MM.1S (cell line): ENCODE measurements at regions not wholly inside any gene's neighbourhood (a gene's known extent, or its start where the extent isn't known, plus 50 kb on each side); places are given as distances from the start of the nearest gene placed in this dataset.

Experiments used
- DNase-seq: peaks from one replicate; pipeline ENCODE4 v3.0.0-alpha.2; 2015
- H2AFZ ChIP-seq: fragments of 300-600 bp; sonication (generic); 2 replicates; pipeline ENCODE4 v1.6.0; 2016; ENCODE audit warnings: antibody characterized with exemption, low read length
- H3F3A ChIP-seq: fragments of 300-600 bp; sonication (generic); 2 replicates; pipeline ENCODE4 v1.6.1; 2016; ENCODE audit warnings: mild to moderate bottlenecking, antibody characterized with exemption, low read length, moderate library complexity, mixed read lengths; ENCODE audit not compliant: insufficient read depth
- H3K27ac ChIP-seq: fragments of 300-600 bp; sonication (generic); 2 replicates; pipeline ENCODE4 v1.5.1; 2016; ENCODE audit warnings: mild to moderate bottlenecking, low read length
- H3K27me3 ChIP-seq: fragments of 300-600 bp; sonication (generic); replicated peaks from 2 replicates; pipeline ENCODE4 v1.6.0; 2016; ENCODE audit warnings: low read length; ENCODE audit not compliant: insufficient read depth
- H3K36me3 ChIP-seq: fragments of 300-600 bp; sonication (generic); replicated peaks from 2 replicates; pipeline ENCODE4 v1.6.1; 2016; ENCODE audit warnings: mild to moderate bottlenecking, low read length, mixed read lengths; ENCODE audit not compliant: insufficient read depth
- H3K4me1 ChIP-seq: fragments of 300-600 bp; sonication (generic); 2 replicates; pipeline ENCODE4 v1.6.1; 2016; ENCODE audit warnings: low read length, mixed read lengths
- H3K4me2 ChIP-seq: fragments of 300-600 bp; sonication (generic); 2 replicates; pipeline ENCODE4 v1.6.0; 2016; ENCODE audit warnings: low read depth, low read length
- H3K4me3 ChIP-seq: fragments of 300-600 bp; sonication (generic); 2 replicates; pipeline ENCODE4 v1.5.1; 2016; ENCODE audit warnings: low read length, mixed read lengths
- H3K79me2 ChIP-seq: fragments of 300-600 bp; sonication (generic); 2 replicates; pipeline ENCODE4 v1.6.1; 2016; ENCODE audit warnings: mixed run types, low read length, mixed read lengths
- H3K9ac ChIP-seq: fragments of 300-600 bp; sonication (generic); 2 replicates; pipeline ENCODE4 v1.6.1; 2016; ENCODE audit warnings: low read length, mixed read lengths
- H3K9me2 ChIP-seq: fragments of 300-600 bp; sonication (generic); replicated peaks from 2 replicates; pipeline ENCODE4 v1.6.1; 2016; ENCODE audit warnings: mild to moderate bottlenecking, low read length, mixed read lengths; ENCODE audit not compliant: insufficient read depth
- H3K9me3 ChIP-seq: fragments of 300-600 bp; sonication (generic); replicated peaks from 2 replicates; pipeline ENCODE4 v1.6.1; 2016; ENCODE audit warnings: mild to moderate bottlenecking, low read length, mixed read lengths; ENCODE audit not compliant: insufficient read depth
- H4K20me1 ChIP-seq: fragments of 300-600 bp; sonication (generic); 2 replicates; pipeline ENCODE4 v1.6.1; 2016; ENCODE audit warnings: mild to moderate bottlenecking, low read length, moderate library complexity, mixed read lengths; ENCODE audit not compliant: insufficient read depth
- CTCF ChIP-seq: fragments of 300-600 bp; sonication (generic); IDR thresholded peaks from 2 replicates; pipeline ENCODE4 v1.5.1; 2016; ENCODE audit warnings: antibody characterized with exemption, low read length, mixed read lengths
- EZH2 ChIP-seq: fragments of 300-600 bp; sonication (generic); optimal IDR thresholded peaks from 2 replicates; pipeline ENCODE3; 2017; ENCODE audit warnings: low read depth, mild to moderate bottlenecking, antibody characterized with exemption, low read length, mixed read lengths
- EZH2phosphoT487 ChIP-seq: fragments of 300-600 bp; sonication (generic); IDR thresholded peaks from 2 replicates; pipeline ENCODE4 v1.6.1; 2018; ENCODE audit warnings: antibody characterized with exemption, low read length

- Histone ChIP-seq H2AFZ (no peak overlapping the region), H3K4me3 (no peak overlapping the region), H3K4me1 (no peaks in the 10 kb centered on the region), H3K36me3 (no peaks in the 10 kb centered on the region), H3K4me2 (no peak overlapping the region), H3K27me3 (no peaks in the 10 kb centered on the region), H3K9me2 (no peaks in the 10 kb centered on the region), H3K9ac (no peak overlapping the region), H3K27ac (no peak overlapping the region), H3K79me2 (no peaks in the 10 kb centered on the region), H4K20me1 (no peaks in the 10 kb centered on the region), H3F3A (no peaks in the 10 kb centered on the region), H3K9me3 (no peaks in the 10 kb centered on the region)
- no peak for DNase-seq
- TF ChIP-seq CTCF (no peak), EZH2phosphoT487 (no peak), EZH2 (no peak)
Observed at GRCh38 chr5:130995851-130996250, 169.2 kb downstream of the HINT1 start.

DNA sequence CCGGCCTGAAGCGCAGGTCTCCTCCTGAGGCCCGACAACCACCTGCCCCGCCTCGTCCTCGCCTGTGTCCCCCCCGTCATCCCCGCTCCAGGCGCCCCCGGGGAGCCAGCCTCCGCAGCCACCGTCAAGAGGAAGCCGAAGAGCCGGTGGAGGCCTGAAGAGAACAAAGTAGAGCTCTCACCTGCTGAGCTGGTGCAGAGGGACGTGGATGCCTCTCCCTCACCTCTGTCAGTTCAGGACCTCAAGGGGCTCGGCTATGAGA lies 169.9 kb downstream of the HINT1 start:
- no peak overlapping the region for H3K4me3 ChIP-seq
- no peaks in the 10 kb centered on the region for H3F3A ChIP-seq
- no peaks in the 10 kb centered on the region for H3K79me2 ChIP-seq
- no peak for DNase-seq
- H3K27ac ChIP-seq: no peak overlapping the region
- no peaks in the 10 kb centered on the region for H3K36me3 ChIP-seq
- no peaks in the 10 kb centered on the region for H4K20me1 ChIP-seq
- no peak overlapping the region for H3K9ac ChIP-seq
- no peaks in the 10 kb centered on the region for H3K4me1 ChIP-seq
- H3K4me2 ChIP-seq: no peak overlapping the region
- TF ChIP-seq EZH2 (no peak), EZH2phosphoT487 (no peak), CTCF (no peak)
- H3K9me2 ChIP-seq: no peaks in the 10 kb centered on the region
- H2AFZ ChIP-seq: no peak overlapping the region
- H3K27me3 ChIP-seq: no peaks in the 10 kb centered on the region
- no peaks in the 10 kb centered on the region for H3K9me3 ChIP-seq

DNA sequence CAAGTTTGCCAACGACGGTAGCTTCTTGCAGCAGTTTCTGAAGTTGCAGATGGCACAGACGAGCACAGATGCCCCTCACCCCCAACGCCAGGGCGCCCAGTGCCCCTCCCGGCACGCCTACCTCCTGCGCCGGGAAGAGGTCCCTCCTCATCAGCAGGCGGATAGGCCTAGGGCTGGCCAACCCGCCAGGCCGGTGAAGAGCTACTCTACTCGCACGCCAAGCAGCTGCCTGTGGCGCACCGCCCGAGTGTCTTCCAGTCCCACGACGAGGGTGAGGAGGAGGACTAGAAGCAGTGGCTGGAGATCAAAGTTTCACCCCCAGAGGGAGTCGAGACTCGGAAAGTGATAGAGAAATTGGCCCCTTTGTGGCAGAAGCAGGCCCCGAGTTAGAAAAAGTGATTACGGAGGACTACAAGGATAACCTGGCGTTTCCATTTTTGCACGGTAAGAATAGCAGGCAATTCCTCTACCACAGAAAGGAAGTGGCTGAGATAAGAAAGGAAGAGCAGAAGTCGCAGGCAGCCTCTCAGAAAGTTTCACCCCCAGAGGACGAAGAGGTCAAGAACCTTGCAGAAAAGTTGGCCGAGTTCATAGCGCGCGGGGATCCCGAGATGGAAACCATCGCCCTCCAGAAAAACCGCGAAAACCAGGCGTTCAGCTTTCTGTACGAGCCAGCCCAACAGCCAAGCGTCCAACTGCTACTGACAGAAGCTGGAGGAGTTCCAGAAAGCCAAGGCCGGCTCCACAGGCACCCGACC lies 170.4 kb downstream of the HINT1 start:
- Histone ChIP-seq H3K9ac (no peak overlapping the region), H3K4me2 (no peak overlapping the region), H3K9me3 (no peaks in the 10 kb centered on the region), H3K36me3 (no peaks in the 10 kb centered on the region), H3K27ac (no peak overlapping the region), H3F3A (no peaks in the 10 kb centered on the region), H4K20me1 (no peaks in the 10 kb centered on the region), H3K4me3 (no peak overlapping the region), H3K79me2 (no peaks in the 10 kb centered on the region), H3K27me3 (no peaks in the 10 kb centered on the region), H2AFZ (no peak overlapping the region), H3K4me1 (no peaks in the 10 kb centered on the region), H3K9me2 (no peaks in the 10 kb centered on the region)
- DNase-seq: no peak
- TF ChIP-seq CTCF: no peak
- TF ChIP-seq EZH2: no peak
